ENCODE measurements at regions not wholly inside any gene's neighbourhood (a gene's known extent, or its start where the extent isn't known, plus 50 kb on each side); places are given as distances from the start of the nearest gene placed in this dataset.
"Not testable (repeated sequence)": the region's sequence is repeated elsewhere in the genome, so short reads cannot be mapped to it uniquely, and the experiment has no call there.

DNA sequence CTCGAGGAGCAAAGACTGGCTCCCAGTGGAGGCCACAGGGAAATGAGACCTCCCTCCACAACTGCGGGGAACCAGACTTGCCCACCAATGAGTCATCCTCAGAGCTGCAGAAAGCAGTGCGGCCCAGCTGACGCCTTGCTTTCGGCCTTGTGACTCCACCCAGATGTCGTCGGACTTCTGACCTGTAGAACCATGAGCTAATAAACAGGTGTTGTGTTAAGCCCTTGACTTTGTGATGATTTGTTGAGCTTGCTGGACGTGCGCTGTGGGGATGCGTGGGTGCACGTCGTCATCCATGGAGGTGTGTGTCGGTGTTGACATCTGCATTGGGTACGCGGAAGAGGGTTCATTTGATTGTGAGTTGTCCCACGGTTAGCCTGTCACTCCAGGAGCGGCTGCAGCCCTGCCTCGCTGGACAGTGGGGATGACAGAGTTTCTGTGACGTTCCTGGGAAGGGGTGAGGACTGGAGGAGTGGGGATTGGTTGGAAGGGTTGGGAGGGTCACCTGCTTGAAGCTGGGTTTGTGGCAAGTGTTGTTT lies 154.1 kb downstream of the SH3BP4 start:
- no peak for DNase-seq (ENCODE audit: low read depth in 4 of 4, low spot score in 2 of 4)

DNA sequence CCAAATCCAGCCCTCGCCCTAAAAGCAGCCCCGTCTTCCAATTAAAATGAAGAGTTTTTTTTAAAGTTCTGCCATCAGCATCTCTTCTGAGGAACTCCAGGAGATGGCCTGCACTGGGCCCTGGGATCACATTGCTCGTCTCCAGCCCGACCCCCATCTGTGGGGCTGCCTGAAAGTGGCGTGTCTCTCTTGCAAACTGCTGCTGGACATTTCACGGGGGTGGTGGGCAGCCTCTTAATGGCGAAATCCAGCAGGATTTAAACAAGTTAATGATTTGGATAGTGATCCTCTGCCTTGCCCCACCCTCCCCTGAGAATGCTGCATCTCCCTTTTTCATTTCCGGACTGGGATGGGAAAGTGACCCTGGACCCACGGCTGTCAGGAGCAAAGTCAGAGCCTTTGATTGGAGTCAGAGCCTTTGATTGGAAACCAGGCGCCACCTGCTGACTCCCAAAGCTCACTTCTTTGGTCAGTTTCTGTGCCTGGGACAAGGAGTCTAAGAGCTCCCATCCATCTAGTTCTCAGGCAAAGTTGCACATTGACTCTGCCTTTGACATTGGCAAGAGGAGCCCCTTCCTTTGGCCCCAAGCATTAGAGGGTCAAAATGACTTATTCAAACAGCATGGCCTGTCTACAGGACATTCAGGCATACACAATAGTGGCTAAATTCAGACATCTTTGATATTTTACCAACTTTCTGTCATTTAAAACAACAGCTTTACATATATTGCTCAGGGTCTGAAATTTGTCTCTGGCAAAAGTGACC lies 155.2 kb downstream of the SH3BP4 start:
- DNase-seq (ENCODE audit: low read depth in 4 of 4, low spot score in 2 of 4), result peak in 2 of 4 donors; percentile 48 to 69

GRCh38 chr2:235107640-235107951 lies 155.8 kb downstream of the SH3BP4 start:
- DNase-seq (ENCODE audit: low read depth in 4 of 4, low spot score in 2 of 4), result no peak

- DNase-seq (ENCODE audit: low read depth in 4 of 4, low spot score in 2 of 4), result not testable (repeated sequence)
These were observed 157.7 kb downstream of the SH3BP4 start for GRCh38 chr2:235109561-235109960.

GRCh38 chr2:235112365-235112764 lies 160.5 kb downstream of the SH3BP4 start:
- DNase-seq (ENCODE audit: low read depth in 4 of 4, low spot score in 2 of 4), result no peak

- DNase-seq (ENCODE audit: low read depth in 4 of 4, low spot score in 2 of 4), result no peak
These were observed 162.0 kb downstream of the SH3BP4 start for GRCh38 chr2:235113854-235114253.

DNA sequence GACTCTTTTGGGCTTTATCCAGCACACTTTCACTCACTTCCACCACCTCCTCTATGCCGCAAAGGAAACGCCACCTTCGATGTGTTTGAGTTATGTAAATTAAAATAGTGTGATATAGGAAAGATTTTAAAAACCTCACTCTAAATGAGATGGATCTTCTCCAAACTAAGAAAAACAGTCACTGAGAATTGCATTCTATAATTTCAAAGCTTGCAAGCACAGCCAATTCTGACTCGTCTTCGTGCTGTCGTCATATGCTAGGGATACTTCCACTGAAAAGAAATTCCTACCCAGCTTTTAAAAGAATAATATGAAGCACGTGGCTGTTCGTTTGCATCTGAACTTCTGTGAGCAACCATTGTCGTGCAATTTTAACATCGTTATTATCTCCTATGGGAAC lies 162.5 kb downstream of the SH3BP4 start:
- DNase-seq (ENCODE audit: low read depth in 4 of 4, low spot score in 2 of 4), result no peak

GRCh38 chr2:235115521-235115920 lies 163.7 kb downstream of the SH3BP4 start:
- DNase-seq (ENCODE audit: low read depth in 4 of 4, low spot score in 2 of 4), result no peak

- DNase-seq (ENCODE audit: low read depth in 4 of 4, low spot score in 2 of 4), result no peak
These were observed 165.2 kb downstream of the SH3BP4 start for GRCh38 chr2:235116885-235117492.

- no peak for DNase-seq (ENCODE audit: low read depth in 4 of 4, low spot score in 2 of 4)
These were observed 175.0 kb downstream of the SH3BP4 start for GRCh38 chr2:235126768-235127167.

DNA sequence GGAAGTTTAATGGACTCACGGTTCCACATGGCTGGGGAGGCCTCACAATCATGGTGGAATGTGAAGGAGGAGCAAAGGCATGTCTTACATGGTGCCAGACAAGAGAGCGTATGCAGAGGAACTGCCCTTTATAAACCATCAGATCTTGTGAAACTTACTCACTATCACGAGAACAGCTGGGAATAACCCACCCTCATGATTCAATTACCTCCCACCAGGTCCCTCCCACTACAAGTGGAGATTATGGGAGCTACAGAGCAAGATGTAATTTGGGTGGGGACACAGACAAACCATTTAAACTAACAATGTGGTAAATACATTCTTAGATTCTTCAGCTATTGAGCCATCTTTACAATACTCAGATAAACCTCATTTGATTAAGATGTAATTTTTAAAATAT lies 176.1 kb downstream of the SH3BP4 start:
- DNase-seq (ENCODE audit: low read depth in 4 of 4, low spot score in 2 of 4), result no peak

DNA sequence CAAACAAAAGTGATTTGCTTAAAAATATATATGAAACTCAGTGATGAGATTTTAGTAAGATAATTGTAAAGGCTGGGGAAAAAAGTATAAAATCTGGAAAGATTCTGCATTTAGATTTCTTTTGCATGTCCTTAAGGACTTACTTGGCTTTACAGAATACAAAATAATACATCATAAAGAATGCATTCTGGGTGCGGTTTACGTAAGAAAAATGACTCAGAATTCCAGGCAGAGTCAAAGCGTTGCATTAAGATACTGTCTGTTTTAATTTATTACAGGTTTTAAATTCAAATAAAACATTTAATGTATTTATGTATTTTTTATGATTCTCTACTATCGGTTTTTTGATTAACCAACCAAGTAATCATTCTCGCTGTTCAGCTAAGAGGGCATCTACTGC lies 178.0 kb downstream of the SH3BP4 start:
- no peak for DNase-seq (ENCODE audit: low read depth in 4 of 4, low spot score in 2 of 4)

GRCh38 chr2:235131334-235132305 lies 179.8 kb downstream of the SH3BP4 start:
- no peak for DNase-seq (ENCODE audit: low read depth in 4 of 4, low spot score in 2 of 4)

DNA sequence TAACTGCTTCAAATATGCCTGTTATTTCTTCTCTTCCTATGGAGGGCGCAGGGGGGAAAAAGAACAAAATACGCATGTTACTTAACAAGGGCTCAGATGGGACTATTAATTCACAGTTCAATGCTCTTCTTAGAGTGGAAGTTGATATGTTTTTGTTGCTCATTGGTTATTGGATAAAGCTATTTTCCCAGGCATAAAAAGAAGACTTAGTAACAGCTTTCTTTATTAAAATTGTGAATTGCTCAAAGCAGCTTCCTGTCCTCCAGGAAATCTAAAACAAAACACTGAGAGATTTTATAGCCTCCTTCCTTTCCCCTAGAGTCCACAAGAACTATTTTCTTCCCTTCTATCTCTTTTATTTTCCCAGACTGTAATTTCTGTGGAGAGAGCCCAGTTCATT lies 180.8 kb downstream of the SH3BP4 start:
- DNase-seq (ENCODE audit: low read depth in 4 of 4, low spot score in 2 of 4), result no peak

GRCh38 chr2:235133837-235134236 lies 182.0 kb downstream of the SH3BP4 start:
- no peak for DNase-seq (ENCODE audit: low read depth in 4 of 4, low spot score in 2 of 4)

GRCh38 chr2:235134420-235134819 lies 182.6 kb downstream of the SH3BP4 start:
- no peak for DNase-seq (ENCODE audit: low read depth in 4 of 4, low spot score in 2 of 4)

- DNase-seq (ENCODE audit: low read depth in 4 of 4, low spot score in 2 of 4), result no peak
These were observed 183.6 kb downstream of the SH3BP4 start for GRCh38 chr2:235135195-235135965.

DNA sequence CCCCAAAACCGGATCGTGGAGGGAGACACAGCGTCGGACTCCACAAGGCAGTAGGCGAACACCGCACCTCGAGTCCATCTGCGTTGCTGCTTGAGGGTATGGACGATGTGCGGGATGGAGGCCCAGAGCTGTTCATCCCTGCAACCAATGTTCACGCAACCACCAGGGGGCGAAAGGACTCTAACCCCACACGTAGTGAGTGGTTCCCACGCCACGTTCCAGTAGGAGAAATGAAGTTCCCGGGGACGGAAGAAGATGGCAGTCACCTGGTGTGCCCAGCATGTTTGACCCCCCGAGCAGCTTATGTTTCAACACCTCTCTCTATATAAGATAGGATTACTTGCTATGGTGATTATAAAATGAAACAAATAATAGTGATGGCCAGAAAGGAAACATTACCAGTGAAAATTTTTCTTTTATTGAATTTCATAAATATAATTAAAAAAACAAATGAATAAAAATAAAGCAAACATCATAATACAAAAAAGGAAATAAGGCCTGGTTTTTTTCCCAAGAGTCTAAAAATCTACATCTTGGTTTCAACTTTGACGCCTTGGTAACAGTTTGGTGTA lies 184.3 kb downstream of the SH3BP4 start:
- DNase-seq (ENCODE audit: low read depth in 4 of 4, low spot score in 2 of 4), result peak in 2 of 4 donors; percentile 36 to 51

- no peak for DNase-seq (ENCODE audit: low read depth in 4 of 4, low spot score in 2 of 4)
These were observed 186.5 kb downstream of the SH3BP4 start for GRCh38 chr2:235138339-235138738.
